HL-60/S4 (cell line): ENCODE measurements at regions not wholly inside any gene's neighbourhood (a gene's known extent, or its start where the extent isn't known, plus 50 kb on each side); places are given as distances from the start of the nearest gene placed in this dataset.
"Not testable (repeated sequence)": the region's sequence is repeated elsewhere in the genome, so short reads cannot be mapped to it uniquely, and the experiment has no call there.

ENCODE experiments used
- in situ Hi-C: fragments of 300-500 bp; cut with MboI; formaldehyde crosslinking; loops from 2 replicates; pipeline ENCODE4 v1.14.3; 2022; ENCODE audit warnings: low sequenced_read_pairs

GRCh38 chr2:16209799-16210198 lies 269.4 kb downstream of the MYCN start:
- in situ Hi-C loops: no loop called here

- in situ Hi-C loops: no loop called here
These were observed 268.6 kb downstream of the MYCN start for GRCh38 chr2:16208921-16209320.

- in situ Hi-C loops: no loop called here
These were observed 268.0 kb downstream of the MYCN start for GRCh38 chr2:16208241-16208797.

GRCh38 chr2:16207611-16208010 lies 267.3 kb downstream of the MYCN start:
- in situ Hi-C loops: no loop called here

GRCh38 chr2:16207151-16207550 lies 266.8 kb downstream of the MYCN start:
- in situ Hi-C loops: no loop called here

GRCh38 chr2:16206191-16206944 lies 266.0 kb downstream of the MYCN start:
- in situ Hi-C loops: no loop called here

- in situ Hi-C loops: no loop called here
These were observed 265.3 kb downstream of the MYCN start for GRCh38 chr2:16205631-16206030.

- in situ Hi-C loops: no loop called here
These were observed 264.7 kb downstream of the MYCN start for GRCh38 chr2:16204886-16205620.

- in situ Hi-C loops: no loop called here
These were observed 263.9 kb downstream of the MYCN start for GRCh38 chr2:16204251-16204650.

GRCh38 chr2:16203691-16204090 lies 263.3 kb downstream of the MYCN start:
- in situ Hi-C loops: no loop called here

GRCh38 chr2:16203069-16203468 lies 262.7 kb downstream of the MYCN start:
- in situ Hi-C loops: no loop called here

GRCh38 chr2:16202266-16203020 lies 262.1 kb downstream of the MYCN start:
- in situ Hi-C loops: no loop called here

- in situ Hi-C loops: no loop called here
These were observed 261.5 kb downstream of the MYCN start for GRCh38 chr2:16201848-16202247.

GRCh38 chr2:16200554-16201193 lies 260.3 kb downstream of the MYCN start:
- in situ Hi-C loops: no loop called here

- in situ Hi-C loops: no loop called here
These were observed 259.7 kb downstream of the MYCN start for GRCh38 chr2:16199882-16200553.

GRCh38 chr2:16199241-16199640 lies 258.9 kb downstream of the MYCN start:
- in situ Hi-C loops: not testable (repeated sequence)

GRCh38 chr2:16198166-16198912 lies 258.0 kb downstream of the MYCN start:
- in situ Hi-C loops: no loop called here

- in situ Hi-C loops: no loop called here
These were observed 257.3 kb downstream of the MYCN start for GRCh38 chr2:16197504-16198147.
